DOHH2 (cell line): ENCODE measurements at regions not wholly inside any gene's neighbourhood (a gene's known extent, or its start where the extent isn't known, plus 50 kb on each side); places are given as distances from the start of the nearest gene placed in this dataset.

Experiments
- H3F3A ChIP-seq: fragments of 200-600 bp; sonication (generic), shearing (Covaris generic); 2 replicates; pipeline ENCODE4 v1.6.0; 2016; ENCODE audit warnings: antibody characterized with exemption, mild to moderate bottlenecking; ENCODE audit not compliant: control insufficient read depth, insufficient read depth
- H3K27ac ChIP-seq: fragments of 200-600 bp; sonication (generic); 2 replicates; pipeline ENCODE4 v1.5.1; 2014; ENCODE audit warnings: low read depth, mild to moderate bottlenecking, low read length, moderate library complexity
- H3K27me3 ChIP-seq: fragments of 200-600 bp; sonication (generic); 2 replicates; pipeline ENCODE4 v1.6.1; 2014; ENCODE audit warnings: mild to moderate bottlenecking, low read length, mixed read lengths; ENCODE audit not compliant: control insufficient read depth
- H3K36me3 ChIP-seq: fragments of 200-600 bp; sonication (generic); 2 replicates; pipeline ENCODE4 v1.6.1; 2014; ENCODE audit warnings: mild to moderate bottlenecking, low read length, moderate library complexity, mixed read lengths; ENCODE audit not compliant: control insufficient read depth
- H3K4me1 ChIP-seq: fragments of 200-600 bp; sonication (generic); 2 replicates; pipeline ENCODE4 v1.6.1; 2014; ENCODE audit warnings: mild to moderate bottlenecking, low read length, mixed read lengths; ENCODE audit not compliant: control insufficient read depth
- H3K4me2 ChIP-seq: fragments of 200-600 bp; sonication (generic); 2 replicates; pipeline ENCODE4 v1.6.0; 2014; ENCODE audit warnings: mild to moderate bottlenecking, low read length, moderate library complexity
- H3K4me3 ChIP-seq: fragments of 200-600 bp; sonication (generic); 2 replicates; pipeline ENCODE4 v1.5.1; 2014; ENCODE audit warnings: mild to moderate bottlenecking, low read length, mixed read lengths
- H3K79me2 ChIP-seq: fragments of 200-600 bp; sonication (generic); 2 replicates; pipeline ENCODE4 v1.6.1; 2014; ENCODE audit warnings: mild to moderate bottlenecking, low read length, mixed read lengths; ENCODE audit not compliant: control insufficient read depth
- H3K9me2 ChIP-seq: fragments of 200-600 bp; sonication (generic); replicated peaks from 2 replicates; pipeline ENCODE4 v1.6.1; 2014; ENCODE audit warnings: mild to moderate bottlenecking, low read length, mixed read lengths; ENCODE audit not compliant: control insufficient read depth
- H3K9me3 ChIP-seq: fragments of 200-600 bp; sonication (generic); 2 replicates; pipeline ENCODE4 v1.6.1; 2014; ENCODE audit warnings: antibody characterized with exemption, low read length, mixed read lengths; ENCODE audit not compliant: control insufficient read depth, insufficient read depth
- H4K20me1 ChIP-seq: fragments of 200-600 bp; sonication (generic); 2 replicates; pipeline ENCODE4 v1.6.0; 2014; ENCODE audit warnings: low read depth, mild to moderate bottlenecking, antibody characterized with exemption, low read length, moderate library complexity; ENCODE audit not compliant: control insufficient read depth, insufficient read depth
- CTCF ChIP-seq: fragments of 200-600 bp; sonication (generic); IDR thresholded peaks from one replicate; pipeline ENCODE4 v1.5.1; 2014; ENCODE audit warnings: antibody characterized with exemption, mild to moderate bottlenecking, low read depth, low read length; ENCODE audit not compliant: poor library complexity, severe bottlenecking
- EZH2phosphoT487 ChIP-seq: fragments of 200-600 bp; sonication (generic); IDR thresholded peaks from 2 replicates; pipeline ENCODE4 v1.6.1; 2017; ENCODE audit warnings: borderline replicate concordance, mild to moderate bottlenecking, antibody characterized with exemption, low read length, moderate library complexity, mixed read lengths

- Histone ChIP-seq H3K4me2 (no peak overlapping the region), H3K27ac (no peak overlapping the region), H3F3A (no peaks in the 10 kb centered on the region), H3K4me3 (no peak overlapping the region), H3K9me3 (no peaks in the 10 kb centered on the region), H3K9me2 (no peaks in the 10 kb centered on the region), H3K4me1 (no peaks in the 10 kb centered on the region), H3K36me3 (no peaks in the 10 kb centered on the region), H3K79me2 (no peaks in the 10 kb centered on the region), H3K27me3 (no peaks in the 10 kb centered on the region), H4K20me1 (no peaks in the 10 kb centered on the region)
- TF ChIP-seq EZH2phosphoT487: no peak
- no peak for TF ChIP-seq CTCF
These were observed 1065.8 kb upstream of the SPRY2 start for GRCh38 chr13:81406639-81407292.

GRCh38 chr13:81406022-81406421, 1065.1 kb upstream of the SPRY2 start:
- Histone ChIP-seq H3K4me3 (no peak overlapping the region), H3K9me2 (no peaks in the 10 kb centered on the region), H3K79me2 (no peaks in the 10 kb centered on the region), H3K4me2 (no peak overlapping the region), H4K20me1 (no peaks in the 10 kb centered on the region), H3K9me3 (no peaks in the 10 kb centered on the region), H3K36me3 (no peaks in the 10 kb centered on the region), H3K27me3 (no peaks in the 10 kb centered on the region), H3K4me1 (no peaks in the 10 kb centered on the region), H3K27ac (no peak overlapping the region), H3F3A (no peaks in the 10 kb centered on the region)
- TF ChIP-seq EZH2phosphoT487 (no peak), CTCF (no peak)

GRCh38 chr13:81396192-81396591, 1055.3 kb upstream of the SPRY2 start:
- H3K27ac ChIP-seq: no peak overlapping the region

More at GRCh38 chr13:81396192-81396591, 1055.3 kb upstream of the SPRY2 start:
- Histone ChIP-seq H3K4me2 (no peak overlapping the region), H3K36me3 (no peaks in the 10 kb centered on the region), H4K20me1 (no peaks in the 10 kb centered on the region), H3F3A (no peaks in the 10 kb centered on the region), H3K4me3 (no peak overlapping the region), H3K9me2 (no peaks in the 10 kb centered on the region), H3K9me3 (no peaks in the 10 kb centered on the region), H3K79me2 (no peaks in the 10 kb centered on the region), H3K27me3 (no peaks in the 10 kb centered on the region), H3K4me1 (no peaks in the 10 kb centered on the region)
- TF ChIP-seq EZH2phosphoT487 (no peak), CTCF (no peak)
